HepG2 (cell line): ENCODE measurements at regions not wholly inside any gene's neighbourhood (a gene's known extent, or its start where the extent isn't known, plus 50 kb on each side); places are given as distances from the start of the nearest gene placed in this dataset.

Experiments used
- ATAC-seq: fragments of 200-7000 bp; cut with Tn5 transposase; 3 replicates; pipeline ENCODE4 v1.9.1; 2020; ENCODE audit warnings: mild to moderate bottlenecking, moderate library complexity
- BruUV-seq: library from RNA; stranded (reverse); fragments of 400-500 nt; replicated peaks from 2 replicates; lab custom pipeline; 2021; lab: Mats Ljungman, UMichigan
- CTCF ChIA-PET: fragments of 300-600 bp; formaldehyde crosslinking; extraction: SDS; loops from one replicate; lab custom pipeline; 2021; ENCODE audit warnings: low total read pairs, inconsistent platforms, low intra/inter-chr PET ratio; lab: Yijun Ruan, JAX
- POLR2A ChIA-PET: fragments of 350-600 bp; sonication (Branson Sonifier 250); formaldehyde crosslinking; loops from one replicate; lab custom pipeline; 2020; ENCODE audit warnings: antibody characterized with exemption, inconsistent platforms; lab: Yijun Ruan, JAX
- DNase-seq: peaks from one replicate; pipeline ENCODE4 v3.0.0-alpha.2; 2015; ENCODE audit warnings: low spot score
- FAIRE-seq: peaks from 3 replicates; lab custom pipeline; 2011; peaks lifted over from hg19 to GRCh38; lab: Jason Lieb, UNC
- H2AFZ ChIP-seq: one replicate; pipeline ENCODE4 v1.6.1; 2011; ENCODE audit warnings: low read length, inconsistent platforms
- H3K27ac ChIP-seq: fragments of 300-600 bp; 3 replicates; pipeline ENCODE4 v1.8.0; 2011; ENCODE audit warnings: mixed run types, mild to moderate bottlenecking, mixed read lengths, low read length, inconsistent platforms; ENCODE audit not compliant: insufficient read depth; ENCODE audit errors: extremely low read length
- H3K27me3 ChIP-seq, 2 experiments: fragments of 200-600 bp in 1 of 2; 2 replicates in 1 of 2; 3 replicates in 1 of 2; pipeline versions ENCODE4 v1.6.0 to v1.8.0; 2011; ENCODE audit warnings: low read length in 2 of 2, mild to moderate bottlenecking in 2 of 2, moderate library complexity in 2 of 2, inconsistent platforms in 1 of 2; ENCODE audit not compliant: insufficient read depth in 2 of 2, control insufficient read depth in 1 of 2
- H3K36me3 ChIP-seq, 2 experiments: fragments of 200-600 bp in 1 of 2; replicated peaks in 1 of 2; 2 replicates in 1 of 2; 3 replicates in 1 of 2; pipeline versions ENCODE4 v1.5.1 to v1.8.0; 2011; ENCODE audit warnings: low read length in 2 of 2, inconsistent platforms in 1 of 2; ENCODE audit not compliant: insufficient read depth in 2 of 2, control insufficient read depth in 1 of 2
- H3K4me1 ChIP-seq: 2 replicates; pipeline ENCODE4 v1.5.1; 2012; ENCODE audit warnings: low read length, inconsistent platforms; ENCODE audit not compliant: insufficient read depth
- H3K4me2 ChIP-seq: 2 replicates; pipeline ENCODE4 v1.6.0; 2011; ENCODE audit warnings: low read depth, low read length, inconsistent platforms
- H3K4me3 ChIP-seq, 3 experiments: fragments of 200-600 bp in 1 of 3; sonication (generic), shearing (Covaris generic) in 1 of 3; replicated peaks in 1 of 3; 2 replicates each; pipeline ENCODE4 v1.5.1; 2011 to 2016; ENCODE audit warnings: low read length in 3 of 3, inconsistent platforms in 2 of 3, low read depth in 2 of 3, mild to moderate bottlenecking in 2 of 3, control low read depth in 1 of 3, mixed read lengths in 1 of 3; ENCODE audit not compliant: insufficient read depth in 1 of 3
- H3K79me2 ChIP-seq: one replicate; pipeline ENCODE4 v1.6.1; 2011; ENCODE audit warnings: low read length, inconsistent platforms; ENCODE audit not compliant: insufficient read depth
- H3K9ac ChIP-seq: 2 replicates; pipeline ENCODE4 v1.6.0; 2011; ENCODE audit warnings: mild to moderate bottlenecking, low read depth, low read length, inconsistent platforms; ENCODE audit not compliant: insufficient read depth
- H3K9me3 ChIP-seq: 2 replicates; pipeline ENCODE4 v1.5.1; 2012; ENCODE audit warnings: mild to moderate bottlenecking, low read length
- H4K20me1 ChIP-seq: 2 replicates; pipeline ENCODE4 v1.6.0; 2011; ENCODE audit warnings: inconsistent platforms, mild to moderate bottlenecking, low read length, moderate library complexity; ENCODE audit not compliant: insufficient read depth
- CEBPZ ChIP-seq: IDR thresholded peaks from 2 replicates; pipeline ENCODE4 v1.6.1; 2012; ENCODE audit warnings: low read length, improper control_type of control experiment
- FOXP4 ChIP-seq: sonication (generic); formaldehyde crosslinking; IDR thresholded peaks from 2 replicates; pipeline ENCODE4 v1.4.0; 2020; ENCODE audit warnings: missing genetic modification reagents
- GATAD2A ChIP-seq: IDR thresholded peaks from 2 replicates; pipeline ENCODE4 v1.6.1; 2016
- HIVEP1 ChIP-seq: sonication (generic); formaldehyde crosslinking; IDR thresholded peaks from 2 replicates; pipeline ENCODE4 v1.4.0; 2020; ENCODE audit warnings: mild to moderate bottlenecking, missing genetic modification reagents
- HNF1A ChIP-seq, 2 experiments: sonication (generic) in 1 of 2; formaldehyde crosslinking in 1 of 2; IDR thresholded peaks; 2 replicates each; pipeline versions ENCODE4 v1.4.0 to v1.6.1; 2016 to 2020; ENCODE audit warnings: borderline replicate concordance in 1 of 2, low read depth in 1 of 2, mild to moderate bottlenecking in 1 of 2, missing genetic modification reagents in 1 of 2
- KLF6 ChIP-seq: IDR thresholded peaks from 2 replicates; pipeline ENCODE4 v1.8.0; 2016; ENCODE audit warnings: missing biosample characterization, missing genetic modification reagents
- SRF ChIP-seq: IDR thresholded peaks from 2 replicates; pipeline ENCODE4 v1.6.1; 2011; ENCODE audit warnings: mild to moderate bottlenecking, low read depth, low read length, moderate library complexity
- ZBTB34 ChIP-seq: sonication (generic); formaldehyde crosslinking; IDR thresholded peaks from 2 replicates; pipeline ENCODE4 v1.8.0; 2022; ENCODE audit warnings: mild to moderate bottlenecking, missing genetic modification reagents
- ZBTB8A ChIP-seq: sonication (generic); formaldehyde crosslinking; IDR thresholded peaks from 2 replicates; pipeline ENCODE4 v1.4.0; 2020; ENCODE audit warnings: mild to moderate bottlenecking, low read depth, missing genetic modification reagents, borderline replicate concordance
- ZNF333 ChIP-seq: sonication (generic); formaldehyde crosslinking; IDR thresholded peaks from 2 replicates; pipeline ENCODE4 v1.4.0; 2020; ENCODE audit warnings: mild to moderate bottlenecking, missing genetic modification reagents, borderline replicate concordance
- ZNF33B ChIP-seq: sonication (generic); formaldehyde crosslinking; IDR thresholded peaks from 2 replicates; pipeline ENCODE4 v1.5.1; 2020; ENCODE audit warnings: mild to moderate bottlenecking, missing genetic modification reagents
- ZNF362 ChIP-seq: sonication (generic); formaldehyde crosslinking; IDR thresholded peaks from 2 replicates; pipeline ENCODE4 v1.4.0; 2020; ENCODE audit warnings: missing genetic modification reagents, mild to moderate bottlenecking, borderline replicate concordance
- ZNF510 ChIP-seq: sonication (generic); formaldehyde crosslinking; IDR thresholded peaks from 2 replicates; pipeline ENCODE4 v1.4.0; 2020; ENCODE audit warnings: low read depth, mild to moderate bottlenecking, missing genetic modification reagents
- WGBS: methylation state at CpG from one replicate; pipeline ENCODE4 v1.1.6; 2017; ENCODE audit warnings: low lambda C conversion rate; 5-methylcytosine and 5-hydroxymethylcytosine counted together
- in situ Hi-C: cut with HindIII; loops from 2 replicates; pipeline ENCODE4 v1.10.0; 2017; ENCODE audit warnings: low pct_unique_long_range_greater_than_20kb; ENCODE audit not compliant: extremely low pct_ligation_motif_present
- intact Hi-C: fragments of 100-400 bp; cut with micrococcal nuclease; formaldehyde crosslinking; loops from one replicate; pipeline ENCODE4 v1.10.0; 2022; ENCODE audit not compliant: unreplicated experiment

GRCh38 chr10:126732868-126733267, 62.4 kb upstream of the C10orf90 start:
- WGBS, result 35% methylated on average over 5 of the region's 5 CpGs
- FAIRE-seq (no peak), DNase-seq (no peak), ATAC-seq (no peak)
- no TSS peak for BruUV-seq
- in situ Hi-C loops, result no loop called here
- H3K9me3 ChIP-seq, result no peaks in the 10 kb centered on the region
- 0 out of 2 replicates have a peak, but pooled peaks cover 8% of the 10 kb centered on the region for H3K4me1 ChIP-seq
- H4K20me1 ChIP-seq, result no peaks in the 10 kb centered on the region
- no peak overlapping the region for H3K4me3 ChIP-seq
- H3K27me3 ChIP-seq, result no peaks in the 10 kb centered on the region
- H3K9ac ChIP-seq, result no peak overlapping the region
- ChIA-PET POLR2A (no interaction called here), CTCF (no interaction called here)
- intact Hi-C loops, result no loop called here
- H3K36me3 ChIP-seq, result no peaks in the 10 kb centered on the region
- no peaks in the 10 kb centered on the region for H3K79me2 ChIP-seq
- no peak overlapping the region for H2AFZ ChIP-seq
- H3K4me2 ChIP-seq, result no peak overlapping the region
- no peak overlapping the region for H3K27ac ChIP-seq
- no peak for TF ChIP-seq CEBPZ
- TF ChIP-seq ZNF333 (CRISPR knock-in tag), result no peak
- no peak for TF ChIP-seq ZBTB34 (CRISPR knock-in tag)
- TF ChIP-seq GATAD2A, result no peak
- no peak for TF ChIP-seq HNF1A (IDR thresholded peaks at IDR 0.05; ENCODE audit: low read depth)
- no peak for TF ChIP-seq HNF1A (CRISPR knock-in tag; IDR thresholded peaks at IDR 0.05; ENCODE audit: borderline replicate concordance)
- no peak for TF ChIP-seq ZNF362 (CRISPR knock-in tag)
- TF ChIP-seq FOXP4 (CRISPR knock-in tag), result no peak
- TF ChIP-seq HIVEP1 (CRISPR knock-in tag), result no peak
- TF ChIP-seq SRF, result no peak
- TF ChIP-seq ZNF510 (CRISPR knock-in tag), result no peak
- TF ChIP-seq ZNF33B (CRISPR knock-in tag), result no peak
- no peak for TF ChIP-seq KLF6 (CRISPR knock-in tag)
- TF ChIP-seq ZBTB8A, result no peak
